ENCODE measurements at regions not wholly inside any gene's neighbourhood (a gene's known extent, or its start where the extent isn't known, plus 50 kb on each side); places are given as distances from the start of the nearest gene placed in this dataset.

- TF ChIP-seq POLR2AphosphoS5 (IDR thresholded peaks at IDR 0.05; ENCODE audit: low read depth, low read length), result no peak
- no peak for TF ChIP-seq POLR2A (IDR thresholded peaks at IDR 0.05; ENCODE audit: low read depth, low read length)
Observed at GRCh38 chr4:32161392-32161791, 1441.2 kb downstream of the PCDH7 start.
